ENCODE measurements at regions not wholly inside any gene's neighbourhood (a gene's known extent, or its start where the extent isn't known, plus 50 kb on each side); places are given as distances from the start of the nearest gene placed in this dataset.

DNA sequence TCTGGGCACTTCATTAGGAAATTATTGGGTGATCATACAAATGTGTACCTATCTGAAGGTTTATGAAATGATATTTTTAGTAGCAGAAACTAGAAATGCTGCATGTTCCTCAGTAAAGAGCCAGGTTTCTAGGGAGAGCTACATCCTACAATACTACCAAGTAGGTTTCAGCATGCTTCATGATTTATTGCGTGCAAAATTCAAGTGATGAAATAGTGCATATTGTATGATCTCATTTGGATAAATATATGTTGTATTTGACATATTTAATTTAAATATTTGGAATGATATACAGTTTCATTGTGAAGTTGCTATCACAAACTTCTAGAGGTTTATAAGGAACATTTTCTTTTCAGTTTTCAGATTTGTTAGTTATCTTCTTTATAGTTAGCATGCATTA lies 90.5 kb upstream of the GDF10 start:
- no peak overlapping the region for H3K27ac Mint-ChIP-seq
- H3K4me3 Mint-ChIP-seq = no peak overlapping the region

DNA sequence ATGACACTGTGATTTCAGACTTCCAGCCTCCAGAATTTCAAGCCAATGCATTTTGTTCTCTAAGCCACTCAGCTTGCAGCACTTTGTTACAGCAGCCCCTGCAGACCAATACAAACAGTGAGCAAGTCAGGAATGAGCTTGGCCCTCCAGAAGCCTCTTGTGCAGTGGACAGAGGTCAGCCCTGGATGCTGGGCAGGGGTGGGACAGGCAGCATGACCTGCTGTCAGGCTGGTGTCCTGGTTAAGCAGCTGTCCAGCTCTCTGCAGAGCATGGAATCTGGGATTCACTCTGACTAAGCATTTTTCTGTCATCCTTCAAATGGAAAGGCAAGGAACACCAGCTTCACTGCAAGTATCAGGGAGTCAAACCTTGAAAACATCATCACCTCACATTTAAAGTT lies 85.5 kb upstream of the GDF10 start:
- H3K27me3 Mint-ChIP-seq (ENCODE audit: low read depth) = no peaks in the 10 kb centered on the region
- H3K4me3 Mint-ChIP-seq = no peak overlapping the region

More for the DNA sequence above, 90.5 kb upstream of the GDF10 start:
- Mint-ChIP-seq H3K27me3 (ENCODE audit: low read depth) (no peaks in the 10 kb centered on the region), H3K4me1 (ENCODE audit: low read depth) (peaks cover 11% of the 10 kb centered on the region), H3K9me3 (peaks cover 12% of the 10 kb centered on the region), H3K36me3 (ENCODE audit: low read depth) (no peaks in the 10 kb centered on the region)

GRCh38 chr10:47217113-47217512 lies 82.9 kb upstream of the GDF10 start:
- H3K36me3 Mint-ChIP-seq (ENCODE audit: low read depth) = no peaks in the 10 kb centered on the region
- H3K27ac Mint-ChIP-seq = no peak overlapping the region

More for the DNA sequence above, 85.5 kb upstream of the GDF10 start:
- Mint-ChIP-seq H3K27ac (no peak overlapping the region), H3K36me3 (ENCODE audit: low read depth) (no peaks in the 10 kb centered on the region), H3K4me1 (ENCODE audit: low read depth) (no peaks in the 10 kb centered on the region), H3K9me3 (peaks cover 12% of the 10 kb centered on the region)

GRCh38 chr10:47218803-47219202 lies 81.2 kb upstream of the GDF10 start:
- Mint-ChIP-seq H3K27me3 (ENCODE audit: low read depth) (no peaks in the 10 kb centered on the region), H3K9me3 (no peaks in the 10 kb centered on the region), H3K27ac (no peak overlapping the region), H3K4me1 (ENCODE audit: low read depth) (no peaks in the 10 kb centered on the region), H3K4me3 (no peak overlapping the region), H3K36me3 (ENCODE audit: low read depth) (no peaks in the 10 kb centered on the region)

More at GRCh38 chr10:47217113-47217512, 82.9 kb upstream of the GDF10 start:
- H3K4me3 Mint-ChIP-seq = no peak overlapping the region
- peaks cover 6% of the 10 kb centered on the region for H3K9me3 Mint-ChIP-seq
- H3K27me3 Mint-ChIP-seq (ENCODE audit: low read depth) = no peaks in the 10 kb centered on the region
- no peaks in the 10 kb centered on the region for H3K4me1 Mint-ChIP-seq (ENCODE audit: low read depth)

- Mint-ChIP-seq H3K27me3 (ENCODE audit: low read depth) (no peaks in the 10 kb centered on the region), H3K9me3 (no peaks in the 10 kb centered on the region), H3K36me3 (ENCODE audit: low read depth) (no peaks in the 10 kb centered on the region), H3K4me3 (no peak overlapping the region), H3K4me1 (ENCODE audit: low read depth) (no peaks in the 10 kb centered on the region), H3K27ac (no peak overlapping the region)
These were observed 77.5 kb upstream of the GDF10 start for GRCh38 chr10:47222461-47222860.

DNA sequence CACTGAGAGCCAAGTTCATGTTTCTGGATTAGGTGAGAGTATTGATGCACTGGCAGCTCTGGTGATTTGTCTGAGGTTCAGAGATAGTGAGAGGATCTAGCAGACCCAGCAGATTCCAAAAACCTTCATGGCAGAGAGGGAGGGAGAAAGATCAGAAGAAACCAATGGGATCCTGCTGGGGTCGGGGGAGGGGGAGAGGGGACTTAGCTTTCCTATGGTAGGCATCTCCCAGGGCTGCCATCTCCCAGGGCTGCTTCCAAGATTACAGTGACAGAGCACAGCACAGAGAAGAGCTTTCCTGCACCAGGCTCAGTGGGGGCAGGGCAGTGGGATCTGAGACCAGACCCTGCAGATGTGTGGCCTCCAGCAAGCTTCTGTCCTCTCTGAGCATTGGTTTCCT lies 76.8 kb upstream of the GDF10 start:
- H3K27me3 Mint-ChIP-seq (ENCODE audit: low read depth) = no peaks in the 10 kb centered on the region
- H3K36me3 Mint-ChIP-seq (ENCODE audit: low read depth) = no peaks in the 10 kb centered on the region
- H3K27ac Mint-ChIP-seq = no peak overlapping the region

DNA sequence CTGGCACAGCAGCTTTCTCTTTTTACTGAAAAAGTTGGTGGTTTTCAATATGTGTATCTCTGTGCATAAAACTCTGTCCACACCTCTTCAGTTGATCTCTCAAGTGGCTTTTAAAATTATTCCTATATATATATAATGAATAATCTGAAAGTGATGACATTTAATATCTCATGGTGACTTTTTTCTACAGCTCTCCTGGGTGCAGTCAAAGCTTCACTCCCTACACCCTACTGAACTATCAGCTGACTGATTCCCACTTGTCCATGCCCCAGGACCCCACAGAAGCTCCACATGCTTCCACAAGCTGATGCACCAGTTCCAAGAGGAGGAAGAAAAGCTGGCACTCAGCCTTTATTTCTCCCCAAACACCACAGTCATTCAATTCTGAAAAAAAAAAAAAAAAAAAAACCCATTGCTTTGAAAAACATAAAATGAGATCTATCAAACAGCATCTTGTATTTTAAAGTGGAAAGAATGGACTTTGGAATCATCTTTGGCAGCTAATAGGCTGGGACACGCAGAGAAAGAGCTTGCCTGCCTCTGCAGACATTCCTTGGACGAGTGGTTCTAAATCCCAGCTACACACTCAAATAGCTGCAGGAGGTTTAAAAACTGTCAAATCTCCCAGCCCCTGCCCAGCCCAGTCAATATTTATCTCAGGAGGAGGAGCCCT lies 75.3 kb upstream of the GDF10 start:
- Mint-ChIP-seq H3K27ac (no peak overlapping the region), H3K36me3 (ENCODE audit: low read depth) (no peaks in the 10 kb centered on the region), H3K4me1 (ENCODE audit: low read depth) (no peaks in the 10 kb centered on the region), H3K9me3 (peaks cover 9% of the 10 kb centered on the region), H3K4me3 (no peak overlapping the region), H3K27me3 (ENCODE audit: low read depth) (no peaks in the 10 kb centered on the region)

More for the DNA sequence above, 76.8 kb upstream of the GDF10 start:
- no peak overlapping the region for H3K4me3 Mint-ChIP-seq
- H3K9me3 Mint-ChIP-seq = peaks cover 5% of the 10 kb centered on the region
- H3K4me1 Mint-ChIP-seq (ENCODE audit: low read depth) = no peaks in the 10 kb centered on the region

GRCh38 chr10:47225219-47225927 lies 74.6 kb upstream of the GDF10 start:
- Mint-ChIP-seq H3K36me3 (ENCODE audit: low read depth) (no peaks in the 10 kb centered on the region), H3K27me3 (ENCODE audit: low read depth) (no peaks in the 10 kb centered on the region), H3K27ac (no peak overlapping the region), H3K4me3 (no peak overlapping the region), H3K9me3 (peaks cover 9% of the 10 kb centered on the region), H3K4me1 (ENCODE audit: low read depth) (no peaks in the 10 kb centered on the region)

DNA sequence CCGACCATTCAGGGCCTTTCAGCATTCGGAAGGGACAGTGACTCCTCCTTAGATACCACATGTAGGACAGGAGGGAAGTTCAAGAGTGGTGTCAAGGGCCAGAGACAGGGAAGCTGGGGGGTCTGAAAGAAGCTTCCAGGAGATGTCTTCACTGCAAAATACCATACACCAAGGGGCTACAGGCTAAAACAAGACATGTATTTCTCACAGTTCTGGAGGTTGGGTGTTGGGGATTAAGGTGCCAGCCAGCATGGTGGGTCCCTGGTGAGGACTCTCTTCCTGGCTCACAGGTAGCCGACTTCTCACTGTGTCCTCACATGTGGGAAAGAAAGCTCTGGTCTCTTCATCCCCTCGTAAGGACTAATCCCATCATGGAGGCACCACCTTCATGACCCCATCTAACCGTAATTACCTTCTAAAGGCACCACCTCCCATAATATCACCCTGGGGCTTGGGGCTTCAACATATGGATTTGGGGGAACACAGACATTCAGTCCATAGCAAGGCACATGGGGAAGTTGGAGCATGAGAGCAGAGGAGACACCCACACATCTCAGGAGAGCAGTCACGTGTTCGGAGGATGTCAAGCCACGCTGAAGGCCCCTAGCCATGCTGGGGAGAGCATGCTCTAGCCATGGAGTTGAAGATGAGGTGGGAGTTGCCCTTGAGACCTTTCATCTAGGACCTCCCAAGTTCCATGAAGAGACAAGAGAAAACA lies 73.9 kb upstream of the GDF10 start:
- Mint-ChIP-seq H3K27me3 (ENCODE audit: low read depth) (no peaks in the 10 kb centered on the region), H3K36me3 (ENCODE audit: low read depth) (no peaks in the 10 kb centered on the region), H3K27ac (no peak overlapping the region), H3K9me3 (peaks cover 9% of the 10 kb centered on the region), H3K4me1 (ENCODE audit: low read depth) (peaks cover 4% of the 10 kb centered on the region), H3K4me3 (no peak overlapping the region)

GRCh38 chr10:47230482-47230881 lies 69.5 kb upstream of the GDF10 start:
- no peak overlapping the region for H3K27ac Mint-ChIP-seq
- no peaks in the 10 kb centered on the region for H3K27me3 Mint-ChIP-seq (ENCODE audit: low read depth)
- no peaks in the 10 kb centered on the region for H3K36me3 Mint-ChIP-seq (ENCODE audit: low read depth)
- peaks cover 9% of the 10 kb centered on the region for H3K9me3 Mint-ChIP-seq
- no peak overlapping the region for H3K4me3 Mint-ChIP-seq
- H3K4me1 Mint-ChIP-seq (ENCODE audit: low read depth) = peaks cover 4% of the 10 kb centered on the region

- no peak overlapping the region for H3K4me3 Mint-ChIP-seq
- H3K27me3 Mint-ChIP-seq (ENCODE audit: low read depth) = no peaks in the 10 kb centered on the region
- H3K27ac Mint-ChIP-seq = no peak overlapping the region
- H3K36me3 Mint-ChIP-seq (ENCODE audit: low read depth) = no peaks in the 10 kb centered on the region
- peaks cover 4% of the 10 kb centered on the region for H3K4me1 Mint-ChIP-seq (ENCODE audit: low read depth)
- peaks cover 9% of the 10 kb centered on the region for H3K9me3 Mint-ChIP-seq
These were observed 69.0 kb upstream of the GDF10 start for GRCh38 chr10:47230957-47231356.

GRCh38 chr10:47231414-47231813 lies 68.6 kb upstream of the GDF10 start:
- no peak overlapping the region for H3K27ac Mint-ChIP-seq
- H3K36me3 Mint-ChIP-seq (ENCODE audit: low read depth) = no peaks in the 10 kb centered on the region
- H3K27me3 Mint-ChIP-seq (ENCODE audit: low read depth) = no peaks in the 10 kb centered on the region
- H3K4me1 Mint-ChIP-seq (ENCODE audit: low read depth) = peaks cover 4% of the 10 kb centered on the region
- H3K4me3 Mint-ChIP-seq = no peak overlapping the region
- peaks cover 9% of the 10 kb centered on the region for H3K9me3 Mint-ChIP-seq

GRCh38 chr10:47233631-47234030 lies 66.4 kb upstream of the GDF10 start:
- Mint-ChIP-seq H3K9me3 (peaks cover 4% of the 10 kb centered on the region), H3K4me1 (ENCODE audit: low read depth) (peaks cover 4% of the 10 kb centered on the region), H3K36me3 (ENCODE audit: low read depth) (no peaks in the 10 kb centered on the region), H3K27ac (no peak overlapping the region), H3K27me3 (ENCODE audit: low read depth) (no peaks in the 10 kb centered on the region), H3K4me3 (no peak overlapping the region)

DNA sequence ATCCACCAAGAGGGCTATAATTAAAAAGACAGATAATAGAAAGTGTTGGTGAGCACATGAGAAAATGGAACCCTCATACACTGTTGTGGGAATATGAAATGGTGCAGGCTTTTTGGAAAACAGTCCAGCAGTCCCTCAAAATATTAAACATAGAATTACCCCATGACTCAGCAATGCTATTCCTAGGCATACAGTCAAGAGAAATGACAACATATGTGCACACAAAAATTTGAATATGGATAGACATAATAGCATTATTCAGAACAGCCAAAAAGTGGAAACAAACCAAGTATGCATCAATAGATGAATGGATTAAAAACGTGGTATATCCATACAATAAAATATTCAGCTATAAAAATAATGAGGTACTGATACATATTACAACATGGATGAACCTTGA lies 64.5 kb upstream of the GDF10 start:
- no peaks in the 10 kb centered on the region for H3K27me3 Mint-ChIP-seq (ENCODE audit: low read depth)
- no peaks in the 10 kb centered on the region for H3K9me3 Mint-ChIP-seq
- peaks cover 4% of the 10 kb centered on the region for H3K4me1 Mint-ChIP-seq (ENCODE audit: low read depth)
- no peak overlapping the region for H3K27ac Mint-ChIP-seq
- H3K36me3 Mint-ChIP-seq (ENCODE audit: low read depth) = no peaks in the 10 kb centered on the region
- H3K4me3 Mint-ChIP-seq = no peak overlapping the region

Measured in T-helper 1 cell treated with Interleukin-12 subunit alpha and Interleukin-12 subunit beta and Interleukin-4 antibody, amounts not matched to agents 30 μg/mL and 1 μg/mL, for 36 hours (primary cell).